Sigmoid colon (tissue), 6 donors: ENCODE measurements at regions not wholly inside any gene's neighbourhood (a gene's known extent, or its start where the extent isn't known, plus 50 kb on each side); places are given as distances from the start of the nearest gene placed in this dataset.
A peak's percentile ranks its signal among the peaks of the same experiment; 100 is the strongest.

ENCODE experiments used
- DNase-seq: peaks from one replicate; pipeline ENCODE4 v3.0.0-alpha.2; 2019
- H3K27ac ChIP-seq, 4 donors: fragments of 200-600 bp; sonication (generic); one replicate each; pipeline ENCODE4 v1.5.1; 2016 to 2019; ENCODE audit warnings: mild to moderate bottlenecking in 1 of 4
- H3K27me3 ChIP-seq, 3 donors: fragments of 200-600 bp; sonication (generic); one replicate each; pipeline ENCODE4 v1.5.1; 2019; ENCODE audit warnings: mild to moderate bottlenecking in 1 of 3
- H3K36me3 ChIP-seq, 4 donors: fragments of 200-600 bp; sonication (generic); one replicate each; pipeline ENCODE4 v1.5.1; 2016 to 2019
- H3K4me1 ChIP-seq, 4 donors: fragments of 200-600 bp; sonication (generic); one replicate each; pipeline ENCODE4 v1.5.1; 2017 to 2019
- H3K4me3 ChIP-seq, 4 donors: fragments of 200-600 bp; sonication (generic); one replicate each; pipeline ENCODE4 v1.5.1; 2017 to 2019; ENCODE audit warnings: mild to moderate bottlenecking in 2 of 4, moderate library complexity in 1 of 4
- H3K9me3 ChIP-seq, 4 donors: fragments of 200-600 bp in 3 of 4; sonication (generic) in 3 of 4; one replicate each; pipeline versions ENCODE4 v1.5.1 to v1.6.1; 2013 to 2019
- EP300 ChIP-seq, 4 donors: sonication (generic); formaldehyde crosslinking; IDR thresholded peaks; one replicate each; pipeline ENCODE4 v1.6.1; 2017; ENCODE audit warnings: antibody characterized with exemption in 4 of 4
- POLR2A ChIP-seq, 2 donors: fragments of 450-650 bp; IDR thresholded peaks; one replicate each; pipeline ENCODE4 v1.6.1; 2016; ENCODE audit warnings: antibody characterized with exemption in 2 of 2, mild to moderate bottlenecking in 2 of 2, moderate library complexity in 2 of 2
- POLR2AphosphoS5 ChIP-seq, 4 donors: sonication (generic); formaldehyde crosslinking; IDR thresholded peaks; one replicate each; pipeline ENCODE4 v1.6.1; 2017; ENCODE audit warnings: antibody characterized with exemption in 4 of 4
- WGBS, 2 donors: extraction: QIAGEN DNeasy Blood & Tissue Kit; methylation state at CpG; one replicate each; pipeline ENCODE4 v1.1.7; 2013; 5-methylcytosine and 5-hydroxymethylcytosine counted together
- intact Hi-C: fragments of 100-400 bp; cut with DNase I; formaldehyde crosslinking; loops from one replicate; pipeline ENCODE4 v1.15.1; 2023
- TF ChIP-seq, protein P1 (sequence below), 4 experiments: fragments of 450-650 bp in 3 of 4; fragments of 200-600 bp in 1 of 4; IDR thresholded peaks; one replicate each; pipeline ENCODE4 v1.5.1; 2016 to 2019; ENCODE audit warnings: antibody characterized with exemption in 4 of 4, mild to moderate bottlenecking in 3 of 4, moderate library complexity in 2 of 4
- donor health status: healthy with polysubstance abuse.
- donor health status: healthy.

DNA sequence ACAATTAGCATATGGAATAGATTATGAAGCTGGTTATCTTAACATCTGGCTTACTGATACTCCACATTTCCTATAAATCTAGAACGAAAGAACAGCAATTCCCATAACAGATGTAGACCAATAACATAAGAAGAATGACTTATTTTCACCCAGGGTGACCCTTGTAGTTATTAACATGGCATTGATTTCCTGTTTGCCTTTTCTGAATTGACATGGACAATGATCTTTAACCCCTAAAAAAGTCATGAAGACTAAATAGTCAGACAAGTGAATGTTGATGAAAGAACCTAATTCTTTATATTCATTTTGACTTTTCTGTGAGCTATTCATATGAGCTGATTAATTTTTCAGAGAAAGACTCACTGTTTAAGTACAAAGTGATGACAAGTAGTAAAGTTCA, 175.3 kb upstream of the CD180 start:
- Histone ChIP-seq H3K9me3 (no peaks in the 10 kb centered on the region), H3K27me3 (no peaks in the 10 kb centered on the region), H3K4me1 (peaks cover 0 to 3% (median 0%) of the 10 kb centered on the region in 4 donors), H3K4me3 (no peak overlapping the region), H3K36me3 (no peaks in the 10 kb centered on the region), H3K27ac (no peak overlapping the region)
- WGBS, 2 donors = 77 to 83% methylated on average over 1 of the region's 1 CpG
- TF ChIP-seq POLR2A (IDR thresholded peaks at IDR 0.05) (no peak), POLR2AphosphoS5 (IDR thresholded peaks at IDR 0.05) (no peak), EP300 (IDR thresholded peaks at IDR 0.05) (no peak)
- TF ChIP-seq, protein P1, sequence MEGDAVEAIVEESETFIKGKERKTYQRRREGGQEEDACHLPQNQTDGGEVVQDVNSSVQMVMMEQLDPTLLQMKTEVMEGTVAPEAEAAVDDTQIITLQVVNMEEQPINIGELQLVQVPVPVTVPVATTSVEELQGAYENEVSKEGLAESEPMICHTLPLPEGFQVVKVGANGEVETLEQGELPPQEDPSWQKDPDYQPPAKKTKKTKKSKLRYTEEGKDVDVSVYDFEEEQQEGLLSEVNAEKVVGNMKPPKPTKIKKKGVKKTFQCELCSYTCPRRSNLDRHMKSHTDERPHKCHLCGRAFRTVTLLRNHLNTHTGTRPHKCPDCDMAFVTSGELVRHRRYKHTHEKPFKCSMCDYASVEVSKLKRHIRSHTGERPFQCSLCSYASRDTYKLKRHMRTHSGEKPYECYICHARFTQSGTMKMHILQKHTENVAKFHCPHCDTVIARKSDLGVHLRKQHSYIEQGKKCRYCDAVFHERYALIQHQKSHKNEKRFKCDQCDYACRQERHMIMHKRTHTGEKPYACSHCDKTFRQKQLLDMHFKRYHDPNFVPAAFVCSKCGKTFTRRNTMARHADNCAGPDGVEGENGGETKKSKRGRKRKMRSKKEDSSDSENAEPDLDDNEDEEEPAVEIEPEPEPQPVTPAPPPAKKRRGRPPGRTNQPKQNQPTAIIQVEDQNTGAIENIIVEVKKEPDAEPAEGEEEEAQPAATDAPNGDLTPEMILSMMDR (IDR thresholded peaks at IDR 0.05) = no peak
- intact Hi-C loops = no loop called here
- no peak for DNase-seq

DNA sequence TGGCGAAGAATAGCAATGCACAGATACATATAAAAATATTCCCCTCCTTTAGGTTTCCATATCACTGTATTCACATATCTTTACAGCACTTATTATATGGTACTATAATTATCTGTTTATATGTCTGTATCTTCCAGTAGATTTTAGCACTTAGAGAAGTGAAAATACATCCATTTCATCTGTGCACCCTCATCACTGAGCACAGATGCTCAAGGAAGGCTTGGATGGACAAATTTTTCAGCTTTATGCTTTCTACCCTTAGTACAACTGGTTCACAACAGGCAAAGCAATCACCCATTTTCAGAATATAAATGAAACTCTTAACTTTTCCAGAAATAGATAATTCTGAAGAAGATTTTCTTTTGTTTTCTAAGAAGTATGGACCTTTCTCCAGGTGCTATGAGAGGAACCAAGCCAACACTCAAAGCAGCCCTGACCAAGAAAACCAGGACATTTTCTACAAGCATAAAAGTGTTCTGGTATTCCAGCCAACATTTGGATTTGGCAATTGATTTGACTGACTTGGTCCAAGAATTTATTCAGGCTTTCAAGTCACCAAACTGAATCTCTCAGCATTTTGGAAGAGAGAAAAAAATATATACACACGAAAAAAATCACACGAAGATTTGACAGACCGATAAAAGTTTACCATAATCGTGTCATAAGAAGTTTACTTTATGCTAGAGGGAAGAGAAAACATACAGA, 170.2 kb upstream of the CD180 start:
- Histone ChIP-seq H3K4me3 (no peak overlapping the region), H3K27ac (no peak overlapping the region), H3K9me3 (no peaks in the 10 kb centered on the region), H3K36me3 (no peaks in the 10 kb centered on the region), H3K4me1 (peaks cover 0 to 24% (median 8%) of the 10 kb centered on the region in 4 donors), H3K27me3 (no peaks in the 10 kb centered on the region)
- 90 to 93% methylated on average over 5 of the region's 5 CpGs for WGBS, 2 donors
- no peak for TF ChIP-seq EP300 (IDR thresholded peaks at IDR 0.05)
- TF ChIP-seq, protein P1 (IDR thresholded peaks at IDR 0.05) = no peak
- TF ChIP-seq POLR2AphosphoS5 (IDR thresholded peaks at IDR 0.05) = no peak
- no peak for TF ChIP-seq POLR2A (IDR thresholded peaks at IDR 0.05)
- intact Hi-C loops = no loop called here
- no peak for DNase-seq

DNA sequence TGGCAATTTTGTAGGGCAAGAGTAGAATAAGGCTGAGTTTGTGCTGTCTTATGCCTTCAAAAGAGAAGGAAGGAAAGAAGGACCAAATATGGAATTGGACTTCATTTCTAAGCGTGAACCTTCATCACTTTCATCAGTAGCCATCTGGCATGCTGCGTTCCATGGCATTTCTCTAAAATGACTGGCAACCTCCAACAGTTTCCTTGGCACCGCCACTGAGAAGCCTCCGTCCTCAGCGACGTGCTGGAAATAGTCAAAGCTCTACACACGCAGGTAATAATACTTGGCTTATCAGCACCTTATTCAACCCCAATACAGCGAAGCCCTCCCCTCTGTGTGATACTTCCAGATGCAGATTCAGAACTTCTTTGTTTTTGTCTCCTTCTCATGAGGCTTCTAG, 169.7 kb upstream of the CD180 start:
- 96% methylated on average over 8 of the region's 8 CpGs for WGBS, 2 donors
- Histone ChIP-seq H3K27me3 (no peaks in the 10 kb centered on the region), H3K36me3 (no peaks in the 10 kb centered on the region), H3K27ac (no peak overlapping the region), H3K4me3 (no peak overlapping the region), H3K9me3 (no peaks in the 10 kb centered on the region), H3K4me1 (peaks cover 0 to 24% (median 9%) of the 10 kb centered on the region in 4 donors)
- no peak for TF ChIP-seq EP300 (IDR thresholded peaks at IDR 0.05)
- TF ChIP-seq, protein P1 (IDR thresholded peaks at IDR 0.05) = no peak
- no peak for TF ChIP-seq POLR2A (IDR thresholded peaks at IDR 0.05)
- TF ChIP-seq POLR2AphosphoS5 (IDR thresholded peaks at IDR 0.05) = no peak
- intact Hi-C loops = no loop called here
- DNase-seq = no peak

DNA sequence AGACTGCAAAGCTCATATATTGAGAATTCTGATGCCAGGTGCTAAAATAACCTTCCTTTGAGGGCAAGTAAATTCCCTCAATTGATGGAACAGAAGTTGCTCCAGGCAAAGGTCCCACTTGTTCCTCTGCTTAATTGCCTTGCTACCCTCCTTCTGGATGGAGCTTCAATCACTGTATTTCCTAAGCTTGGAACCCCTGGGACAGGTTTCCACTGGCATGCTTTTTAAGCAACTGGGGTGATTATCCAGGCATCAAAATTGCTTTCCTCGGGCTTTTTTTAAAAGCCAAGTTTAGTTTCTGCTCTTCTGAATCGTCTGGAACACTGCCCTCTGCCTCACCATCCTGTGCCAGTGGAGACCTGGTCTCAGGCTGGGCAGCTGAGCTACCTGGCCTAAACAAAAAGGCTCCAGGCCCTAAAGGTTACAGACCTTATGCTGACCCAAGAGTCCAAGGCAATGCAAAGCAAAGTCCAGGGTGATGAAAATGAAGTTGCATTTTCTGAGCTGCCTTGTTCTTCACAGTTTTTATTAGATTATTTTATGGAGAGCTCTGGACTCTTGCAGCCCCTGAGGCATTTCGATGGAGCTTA, 167.9 kb upstream of the CD180 start:
- H3K4me3 ChIP-seq = no peak overlapping the region
- intact Hi-C loops = no loop called here
- H3K36me3 ChIP-seq = no peaks in the 10 kb centered on the region
- DNase-seq = peak; percentile 55
- no peaks in the 10 kb centered on the region for H3K9me3 ChIP-seq
- WGBS, 2 donors = 79 to 86% methylated on average over 3 of the region's 3 CpGs
- TF ChIP-seq EP300 (IDR thresholded peaks at IDR 0.05) = no peak
- no peak for TF ChIP-seq POLR2AphosphoS5 (IDR thresholded peaks at IDR 0.05)
- TF ChIP-seq, protein P1 (IDR thresholded peaks at IDR 0.05) = no peak
- no peak for TF ChIP-seq POLR2A (IDR thresholded peaks at IDR 0.05)
- H3K4me1 ChIP-seq = peaks cover 0 to 24% (median 11%) of the 10 kb centered on the region in 4 donors
- no peaks in the 10 kb centered on the region for H3K27me3 ChIP-seq
- H3K27ac ChIP-seq = peak overlapping the region in 2 of 4 donors; percentile 25 to 32
